ENCODE measurements at regions not wholly inside any gene's neighbourhood (a gene's known extent, or its start where the extent isn't known, plus 50 kb on each side); places are given as distances from the start of the nearest gene placed in this dataset.

DNA sequence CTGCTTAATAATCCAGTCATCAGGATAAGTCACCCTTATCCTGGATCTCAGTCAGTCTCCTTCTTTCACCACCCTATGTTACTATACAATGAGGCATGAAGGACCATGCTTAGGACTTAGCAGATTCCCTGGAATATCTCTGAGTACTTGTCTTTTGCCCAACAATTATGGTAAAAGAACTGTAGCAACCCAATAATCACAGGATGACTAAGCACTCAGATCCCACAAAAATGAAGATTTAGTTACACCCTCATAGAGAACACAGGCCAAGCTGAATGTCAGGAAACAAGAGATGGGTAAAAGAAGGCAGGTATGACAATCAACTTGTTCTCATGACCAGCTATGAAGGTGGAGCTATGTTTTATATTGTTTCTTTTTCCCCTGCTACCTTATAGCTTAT lies 91.4 kb downstream of the EDN1 start:
- H3K9me3 ChIP-seq (ENCODE audit: low read length), result no peaks in the 10 kb centered on the region
- intact Hi-C loops (cut with micrococcal nuclease; ENCODE audit: unreplicated experiment), result no loop called here
- no peak for DNase-seq (ENCODE audit: low spot score)
- no peaks in the 10 kb centered on the region for H4K20me1 ChIP-seq (ENCODE audit: insufficient read depth, low read length)
- no peak overlapping the region for H3K4me2 ChIP-seq (ENCODE audit: low read length)
- POLR2A ChIA-PET, result interaction anchor here (0.6 kb wide), 1 partner anchor 247 kb away, joined by 3 read pairs; no protein-coding TSS in a partner anchor
- no peak overlapping the region for H2AFZ ChIP-seq (ENCODE audit: low read length)
- no peaks in the 10 kb centered on the region for H3K79me2 ChIP-seq (ENCODE audit: insufficient read depth, low read depth, low read length)
- no peaks in the 10 kb centered on the region for H3K9me2 ChIP-seq (ENCODE audit: insufficient read depth, low read length)
- no peak overlapping the region for H3K27ac ChIP-seq (ENCODE audit: low read depth, low read length, poor library complexity, severe bottlenecking)
- TF ChIP-seq, protein P1, sequence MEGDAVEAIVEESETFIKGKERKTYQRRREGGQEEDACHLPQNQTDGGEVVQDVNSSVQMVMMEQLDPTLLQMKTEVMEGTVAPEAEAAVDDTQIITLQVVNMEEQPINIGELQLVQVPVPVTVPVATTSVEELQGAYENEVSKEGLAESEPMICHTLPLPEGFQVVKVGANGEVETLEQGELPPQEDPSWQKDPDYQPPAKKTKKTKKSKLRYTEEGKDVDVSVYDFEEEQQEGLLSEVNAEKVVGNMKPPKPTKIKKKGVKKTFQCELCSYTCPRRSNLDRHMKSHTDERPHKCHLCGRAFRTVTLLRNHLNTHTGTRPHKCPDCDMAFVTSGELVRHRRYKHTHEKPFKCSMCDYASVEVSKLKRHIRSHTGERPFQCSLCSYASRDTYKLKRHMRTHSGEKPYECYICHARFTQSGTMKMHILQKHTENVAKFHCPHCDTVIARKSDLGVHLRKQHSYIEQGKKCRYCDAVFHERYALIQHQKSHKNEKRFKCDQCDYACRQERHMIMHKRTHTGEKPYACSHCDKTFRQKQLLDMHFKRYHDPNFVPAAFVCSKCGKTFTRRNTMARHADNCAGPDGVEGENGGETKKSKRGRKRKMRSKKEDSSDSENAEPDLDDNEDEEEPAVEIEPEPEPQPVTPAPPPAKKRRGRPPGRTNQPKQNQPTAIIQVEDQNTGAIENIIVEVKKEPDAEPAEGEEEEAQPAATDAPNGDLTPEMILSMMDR (conservative IDR thresholded peaks at IDR 0.05; ENCODE audit: low read length), result no peak
- TF ChIP-seq EZH2phosphoT487 (IDR thresholded peaks at IDR 0.05; ENCODE audit: borderline replicate concordance, low read depth, low read length), result no peak
- BruUV-seq (replicated peaks), result no TSS peak
- no peaks in the 10 kb centered on the region for H3K36me3 ChIP-seq (ENCODE audit: insufficient read depth, low read length)
- no peaks in the 10 kb centered on the region for H3K4me1 ChIP-seq (ENCODE audit: insufficient read depth, low read length, poor library complexity, severe bottlenecking)
- H3K4me3 ChIP-seq (ENCODE audit: low read depth, low read length, poor library complexity, severe bottlenecking), result no peak overlapping the region
- CTCF ChIA-PET (ENCODE audit: unreplicated experiment), result no interaction called here

DNA sequence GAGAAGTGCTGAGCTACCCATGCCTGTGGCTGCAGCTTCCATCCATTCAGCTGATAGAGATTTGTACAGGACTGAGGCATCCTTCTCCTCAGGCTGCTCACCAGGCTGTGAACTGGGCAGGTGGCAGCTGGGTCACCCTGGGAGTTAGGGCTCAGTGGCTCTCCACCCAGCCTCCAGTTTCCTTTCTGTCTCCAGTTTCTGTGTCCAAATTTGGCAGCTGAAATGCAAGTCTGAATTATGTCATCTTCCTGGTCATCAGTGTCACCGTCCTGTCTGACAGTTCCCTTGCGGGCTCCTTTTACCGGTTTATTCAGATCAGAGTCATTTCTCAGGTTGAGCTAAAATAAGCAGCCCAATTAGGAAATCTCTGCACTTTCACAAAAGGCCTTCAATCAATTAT lies 93.3 kb downstream of the EDN1 start:
- no peak for DNase-seq (ENCODE audit: low spot score)
- Histone ChIP-seq H3K4me3 (ENCODE audit: low read depth, low read length, poor library complexity, severe bottlenecking) (no peak overlapping the region), H3K79me2 (ENCODE audit: insufficient read depth, low read depth, low read length) (no peaks in the 10 kb centered on the region), H3K9me3 (ENCODE audit: low read length) (no peaks in the 10 kb centered on the region), H3K9me2 (ENCODE audit: insufficient read depth, low read length) (no peaks in the 10 kb centered on the region), H3K4me1 (ENCODE audit: insufficient read depth, low read length, poor library complexity, severe bottlenecking) (no peaks in the 10 kb centered on the region), H3K4me2 (ENCODE audit: low read length) (no peak overlapping the region), H2AFZ (ENCODE audit: low read length) (no peak overlapping the region), H3K27ac (ENCODE audit: low read depth, low read length, poor library complexity, severe bottlenecking) (no peak overlapping the region), H4K20me1 (ENCODE audit: insufficient read depth, low read length) (no peaks in the 10 kb centered on the region), H3K36me3 (ENCODE audit: insufficient read depth, low read length) (no peaks in the 10 kb centered on the region)
- intact Hi-C loops (cut with micrococcal nuclease; ENCODE audit: unreplicated experiment), result no loop called here
- TF ChIP-seq, protein P1 (conservative IDR thresholded peaks at IDR 0.05; ENCODE audit: low read length), result no peak
- no peak for TF ChIP-seq EZH2phosphoT487 (IDR thresholded peaks at IDR 0.05; ENCODE audit: borderline replicate concordance, low read depth, low read length)
- POLR2A ChIA-PET, result no interaction called here
- CTCF ChIA-PET (ENCODE audit: unreplicated experiment), result no interaction called here
- no TSS peak for BruUV-seq (replicated peaks)

DNA sequence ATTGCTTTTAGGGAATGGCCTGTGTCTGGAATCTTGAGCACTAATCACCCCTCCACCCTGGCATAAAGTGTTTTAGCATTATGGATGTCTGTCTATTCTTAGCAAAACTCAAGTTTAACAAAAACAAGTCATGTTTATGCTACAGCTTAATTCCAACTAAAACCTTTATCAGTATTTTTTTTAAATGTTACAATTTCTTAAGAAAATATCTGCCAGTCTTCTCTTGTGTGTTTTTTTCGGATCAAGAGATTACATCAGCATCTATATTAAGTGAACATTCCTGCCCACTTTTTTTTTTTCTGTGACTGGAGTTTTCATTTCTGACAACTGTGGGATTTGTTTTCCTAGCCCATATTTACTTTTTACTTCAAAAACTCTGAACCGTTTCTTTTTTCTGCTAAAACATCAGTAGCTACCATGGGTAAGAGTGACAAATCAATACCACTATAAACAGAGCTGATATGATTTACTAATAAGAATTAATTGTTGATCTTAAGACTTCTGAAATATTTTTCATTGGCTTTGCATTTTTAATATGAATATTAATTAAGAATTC lies 94.3 kb downstream of the EDN1 start:
- BruUV-seq (replicated peaks), result no TSS peak
- ChIA-PET POLR2A (no interaction called here), CTCF (ENCODE audit: unreplicated experiment) (no interaction called here)
- Histone ChIP-seq H3K79me2 (ENCODE audit: insufficient read depth, low read depth, low read length) (no peaks in the 10 kb centered on the region), H3K27ac (ENCODE audit: low read depth, low read length, poor library complexity, severe bottlenecking) (no peak overlapping the region), H3K4me1 (ENCODE audit: insufficient read depth, low read length, poor library complexity, severe bottlenecking) (no peaks in the 10 kb centered on the region), H3K4me3 (ENCODE audit: low read depth, low read length, poor library complexity, severe bottlenecking) (no peak overlapping the region), H2AFZ (ENCODE audit: low read length) (no peak overlapping the region), H3K9me3 (ENCODE audit: low read length) (no peaks in the 10 kb centered on the region), H3K36me3 (ENCODE audit: insufficient read depth, low read length) (no peaks in the 10 kb centered on the region), H3K9me2 (ENCODE audit: insufficient read depth, low read length) (no peaks in the 10 kb centered on the region), H4K20me1 (ENCODE audit: insufficient read depth, low read length) (no peaks in the 10 kb centered on the region), H3K4me2 (ENCODE audit: low read length) (no peak overlapping the region)
- TF ChIP-seq EZH2phosphoT487 (IDR thresholded peaks at IDR 0.05; ENCODE audit: borderline replicate concordance, low read depth, low read length), result no peak
- TF ChIP-seq, protein P1 (conservative IDR thresholded peaks at IDR 0.05; ENCODE audit: low read length), result no peak
- intact Hi-C loops (cut with micrococcal nuclease; ENCODE audit: unreplicated experiment), result no loop called here
- no peak for DNase-seq (ENCODE audit: low spot score)

Data from OCI-LY7 (cell line).